ENCODE measurements at regions not wholly inside any gene's neighbourhood (a gene's known extent, or its start where the extent isn't known, plus 50 kb on each side); places are given as distances from the start of the nearest gene placed in this dataset.

DNA sequence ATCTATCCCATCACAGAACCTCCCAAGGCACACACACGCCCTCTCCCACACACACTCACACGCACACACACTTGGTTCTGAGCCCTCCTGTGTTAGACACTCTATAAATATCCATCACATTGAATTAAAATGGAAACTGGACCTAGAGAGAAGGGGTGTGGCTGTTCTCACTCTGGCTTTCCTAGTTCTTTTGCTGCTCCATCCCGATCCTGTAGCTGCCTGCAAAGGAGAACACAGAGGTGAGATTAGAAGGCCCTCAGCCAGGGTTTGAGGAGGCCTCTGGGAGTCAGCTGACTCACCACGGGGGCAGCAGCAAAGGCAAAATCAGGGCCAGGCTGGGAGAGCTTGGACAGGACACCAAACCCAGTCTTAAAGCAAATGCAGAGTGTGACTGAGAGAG lies 192.3 kb upstream of the CADM1 start:
- Histone ChIP-seq H3K27ac (no peak overlapping the region), H3K9me3 (no peaks in the 10 kb centered on the region), H3K4me1 (peaks cover 5% of the 10 kb centered on the region), H3K36me3 (ENCODE audit: low read depth, missing control alignments) (no peaks in the 10 kb centered on the region), H3K4me3 (no peak overlapping the region), H3K27me3 (no peaks in the 10 kb centered on the region)
- intact Hi-C loops (cut with DNase I; ENCODE audit: low total_unique reads), result no loop called here
- 51 to 57% methylated on average over 4 of the region's 4 CpGs for WGBS, 2 donors
- DNase-seq, result no peak
- TF ChIP-seq CTCF (IDR thresholded peaks at IDR 0.05), result no peak
- no peak for TF ChIP-seq POLR2A (IDR thresholded peaks at IDR 0.05)

GRCh38 chr11:115695677-115696364 lies 191.6 kb upstream of the CADM1 start:
- no peak overlapping the region for H3K4me3 ChIP-seq
- no peaks in the 10 kb centered on the region for H3K9me3 ChIP-seq
- no peak overlapping the region for H3K27ac ChIP-seq
- WGBS, 2 donors, result 58 to 63% methylated on average over 5 of the region's 5 CpGs
- no peaks in the 10 kb centered on the region for H3K27me3 ChIP-seq
- intact Hi-C loops (cut with DNase I; ENCODE audit: low total_unique reads), result no loop called here
- peaks cover 5% of the 10 kb centered on the region for H3K4me1 ChIP-seq
- TF ChIP-seq POLR2A (IDR thresholded peaks at IDR 0.05) (no peak), CTCF (IDR thresholded peaks at IDR 0.05) (no peak)
- no peak for DNase-seq
- H3K36me3 ChIP-seq (ENCODE audit: low read depth, missing control alignments), result no peaks in the 10 kb centered on the region

DNA sequence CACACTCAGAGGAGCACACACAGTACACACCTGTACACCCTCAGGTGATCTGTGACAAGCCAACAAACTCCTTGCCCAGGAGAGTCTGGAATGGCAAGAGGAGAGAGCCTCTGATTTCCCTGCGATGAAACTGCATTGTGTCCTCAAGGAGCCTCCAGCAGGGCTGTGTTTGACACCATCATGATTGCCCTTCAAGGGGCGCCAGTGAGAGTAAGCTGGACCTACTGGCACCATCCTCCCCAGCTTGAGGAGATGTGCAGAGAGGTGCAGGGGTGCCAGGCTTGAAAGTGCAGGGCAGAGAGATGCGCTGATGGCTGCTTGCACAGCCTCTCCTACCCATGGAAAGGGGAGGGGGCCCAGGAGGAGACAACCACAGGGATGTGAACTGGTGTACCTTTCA lies 188.8 kb upstream of the CADM1 start:
- intact Hi-C loops (cut with DNase I; ENCODE audit: low total_unique reads), result no loop called here
- WGBS, 2 donors, result 92 to 93% methylated on average over 3 of the region's 3 CpGs
- no peak for DNase-seq
- Histone ChIP-seq H3K4me3 (no peak overlapping the region), H3K27ac (no peak overlapping the region), H3K27me3 (no peaks in the 10 kb centered on the region), H3K9me3 (no peaks in the 10 kb centered on the region), H3K36me3 (ENCODE audit: low read depth, missing control alignments) (no peaks in the 10 kb centered on the region), H3K4me1 (peaks cover 5% of the 10 kb centered on the region)
- TF ChIP-seq POLR2A (IDR thresholded peaks at IDR 0.05), result no peak
- TF ChIP-seq CTCF (IDR thresholded peaks at IDR 0.05), result no peak

- WGBS, 2 donors, result 97% methylated on average over 3 of the region's 3 CpGs
- Histone ChIP-seq H3K27me3 (no peaks in the 10 kb centered on the region), H3K36me3 (ENCODE audit: low read depth, missing control alignments) (no peaks in the 10 kb centered on the region), H3K9me3 (no peaks in the 10 kb centered on the region), H3K4me3 (no peak overlapping the region), H3K27ac (no peak overlapping the region), H3K4me1 (peaks cover 4% of the 10 kb centered on the region)
- DNase-seq, result no peak
- intact Hi-C loops (cut with DNase I; ENCODE audit: low total_unique reads), result no loop called here
- TF ChIP-seq CTCF (IDR thresholded peaks at IDR 0.05) (no peak), POLR2A (IDR thresholded peaks at IDR 0.05) (no peak)
Observed at GRCh38 chr11:115691030-115691429, 186.8 kb upstream of the CADM1 start.

DNA sequence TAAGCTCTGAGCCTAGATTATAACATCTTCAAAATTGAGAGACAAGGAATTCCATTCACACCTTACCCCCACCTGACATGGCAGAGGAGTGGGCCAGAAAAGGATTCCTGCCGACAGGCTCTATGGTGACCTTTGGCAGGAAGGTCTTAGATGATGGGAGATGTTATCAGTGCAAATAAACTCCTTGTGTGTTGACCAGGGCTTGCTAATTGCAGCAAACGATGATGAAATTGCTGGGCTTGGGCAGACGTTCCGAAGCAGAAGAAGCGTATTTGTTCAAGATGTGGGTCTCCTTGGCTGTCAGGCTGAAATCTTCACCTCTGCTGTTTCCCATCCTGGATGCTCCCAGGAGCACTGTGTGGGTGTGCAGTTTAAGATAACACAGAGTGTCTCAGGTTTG lies 183.7 kb upstream of the CADM1 start:
- H3K27ac ChIP-seq, result no peak overlapping the region
- no peak for DNase-seq
- H3K27me3 ChIP-seq, result no peaks in the 10 kb centered on the region
- 77 to 79% methylated on average over 5 of the region's 5 CpGs for WGBS, 2 donors
- H3K9me3 ChIP-seq, result no peaks in the 10 kb centered on the region
- intact Hi-C loops (cut with DNase I; ENCODE audit: low total_unique reads), result no loop called here
- TF ChIP-seq POLR2A (IDR thresholded peaks at IDR 0.05) (no peak), CTCF (IDR thresholded peaks at IDR 0.05) (no peak)
- H3K36me3 ChIP-seq (ENCODE audit: low read depth, missing control alignments), result no peaks in the 10 kb centered on the region
- H3K4me3 ChIP-seq, result no peak overlapping the region
- H3K4me1 ChIP-seq, result no peaks in the 10 kb centered on the region
